ENCODE measurements at regions not wholly inside any gene's neighbourhood (a gene's known extent, or its start where the extent isn't known, plus 50 kb on each side); places are given as distances from the start of the nearest gene placed in this dataset.

- no peak overlapping the region for H3K27ac ChIP-seq (ENCODE audit: insufficient read depth in 1 of 2, low read depth in 1 of 2, low read length in 2 of 2, poor library complexity in 1 of 2, severe bottlenecking in 2 of 2)
These were observed 63.6 kb upstream of the CARD11 start for GRCh38 chr7:3107228-3107763.

GRCh38 chr7:3107889-3108570 lies 64.4 kb upstream of the CARD11 start:
- Histone ChIP-seq H3K9me3 (ENCODE audit: control extremely low read depth in 1 of 5, control insufficient read depth in 4 of 5, insufficient read depth in 2 of 5, low read depth in 1 of 5, low read length in 4 of 5) (peaks cover 0 to 5% (median 0%) of the 10 kb centered on the region in 5 experiments), H3K27me3 (replicated peaks in 2 of 5; ENCODE audit: control insufficient read depth in 4 of 5, insufficient read depth in 5 of 5, low read length in 4 of 5) (no peaks in the 10 kb centered on the region), H3K36me3 (ENCODE audit: control insufficient read depth in 4 of 4, insufficient read depth in 4 of 4, low read length in 3 of 4) (no peaks in the 10 kb centered on the region), H3K27ac (ENCODE audit: insufficient read depth in 1 of 2, low read depth in 1 of 2, low read length in 2 of 2, poor library complexity in 1 of 2, severe bottlenecking in 2 of 2) (no peak overlapping the region), H3K4me1 (ENCODE audit: control extremely low read depth in 1 of 4, control insufficient read depth in 4 of 4, insufficient read depth in 4 of 4, low read length in 3 of 4) (peaks cover 5 to 35% (median 10%) of the 10 kb centered on the region in 4 experiments), H3K4me3 (ENCODE audit: control insufficient read depth in 1 of 7, extremely low read depth in 1 of 7, insufficient read depth in 4 of 7, low read depth in 2 of 7, low read length in 6 of 7) (no peak overlapping the region)
- POLR2A ChIA-PET: no interaction called here
- CTCF ChIA-PET: interaction anchor here (0.8 kb wide), 1 partner anchor 13 kb away, joined by 3 read pairs; no protein-coding TSS in a partner anchor
- DNase-seq: no peak
- 89% methylated on average over 6 of the region's 8 CpGs for WGBS (ENCODE audit: insufficient coverage)

More at GRCh38 chr7:3107228-3107763, 63.6 kb upstream of the CARD11 start:
- H3K27me3 ChIP-seq (replicated peaks in 2 of 5; ENCODE audit: control insufficient read depth in 4 of 5, insufficient read depth in 5 of 5, low read length in 4 of 5): no peaks in the 10 kb centered on the region
- DNase-seq: no peak
- peaks cover 2 to 29% (median 5%) of the 10 kb centered on the region in 4 experiments for H3K4me1 ChIP-seq (ENCODE audit: control extremely low read depth in 1 of 4, control insufficient read depth in 4 of 4, insufficient read depth in 4 of 4, low read length in 3 of 4)
- whole genome bisulfite sequencing (ENCODE audit: insufficient coverage): 100% methylated on average over 8 of the region's 8 CpGs
- POLR2A ChIA-PET: no interaction called here
- CTCF ChIA-PET: interaction anchor here (0.8 to 1.5 kb wide), 2 partner anchors 13 to 15 kb away, joined by 3 to 4 read pairs; no protein-coding TSS in a partner anchor
- H3K4me3 ChIP-seq (ENCODE audit: control insufficient read depth in 1 of 7, extremely low read depth in 1 of 7, insufficient read depth in 4 of 7, low read depth in 2 of 7, low read length in 6 of 7): no peak overlapping the region
- no peaks in the 10 kb centered on the region for H3K36me3 ChIP-seq (ENCODE audit: control insufficient read depth in 4 of 4, insufficient read depth in 4 of 4, low read length in 3 of 4)
- peaks cover 0 to 5% (median 0%) of the 10 kb centered on the region in 5 experiments for H3K9me3 ChIP-seq (ENCODE audit: control extremely low read depth in 1 of 5, control insufficient read depth in 4 of 5, insufficient read depth in 2 of 5, low read depth in 1 of 5, low read length in 4 of 5)

- H3K4me1 ChIP-seq (ENCODE audit: control extremely low read depth in 1 of 4, control insufficient read depth in 4 of 4, insufficient read depth in 4 of 4, low read length in 3 of 4): peaks cover 5 to 35% (median 14%) of the 10 kb centered on the region in 4 experiments
- H3K36me3 ChIP-seq (ENCODE audit: control insufficient read depth in 4 of 4, insufficient read depth in 4 of 4, low read length in 3 of 4): no peaks in the 10 kb centered on the region
- DNase-seq: no peak
- H3K9me3 ChIP-seq (ENCODE audit: control extremely low read depth in 1 of 5, control insufficient read depth in 4 of 5, insufficient read depth in 2 of 5, low read depth in 1 of 5, low read length in 4 of 5): peaks cover 0 to 9% (median 4%) of the 10 kb centered on the region in 5 experiments
- ChIA-PET POLR2A (no interaction called here), CTCF (interaction anchor here (0.7 to 1.2 kb wide), 2 partner anchors 10 to 223 kb away, joined by 3 read pairs; no protein-coding TSS in a partner anchor)
- no peaks in the 10 kb centered on the region for H3K27me3 ChIP-seq (replicated peaks in 2 of 5; ENCODE audit: control insufficient read depth in 4 of 5, insufficient read depth in 5 of 5, low read length in 4 of 5)
- WGBS (ENCODE audit: insufficient coverage): 90% methylated on average over 4 of the region's 9 CpGs
- no peak overlapping the region for H3K4me3 ChIP-seq (ENCODE audit: control insufficient read depth in 1 of 7, extremely low read depth in 1 of 7, insufficient read depth in 4 of 7, low read depth in 2 of 7, low read length in 6 of 7)
- H3K27ac ChIP-seq (ENCODE audit: insufficient read depth in 1 of 2, low read depth in 1 of 2, low read length in 2 of 2, poor library complexity in 1 of 2, severe bottlenecking in 2 of 2): no peak overlapping the region
These were observed 65.7 kb upstream of the CARD11 start for GRCh38 chr7:3109311-3109915.

GRCh38 chr7:3112479-3113134 lies 68.9 kb upstream of the CARD11 start:
- Histone ChIP-seq H3K4me3 (ENCODE audit: control insufficient read depth in 1 of 7, extremely low read depth in 1 of 7, insufficient read depth in 4 of 7, low read depth in 2 of 7, low read length in 6 of 7) (no peak overlapping the region), H3K27ac (ENCODE audit: insufficient read depth in 1 of 2, low read depth in 1 of 2, low read length in 2 of 2, poor library complexity in 1 of 2, severe bottlenecking in 2 of 2) (no peak overlapping the region), H3K27me3 (replicated peaks in 2 of 5; ENCODE audit: control insufficient read depth in 4 of 5, insufficient read depth in 5 of 5, low read length in 4 of 5) (no peaks in the 10 kb centered on the region), H3K4me1 (ENCODE audit: control extremely low read depth in 1 of 4, control insufficient read depth in 4 of 4, insufficient read depth in 4 of 4, low read length in 3 of 4) (peaks cover 9 to 43% (median 34%) of the 10 kb centered on the region in 4 experiments), H3K36me3 (ENCODE audit: control insufficient read depth in 4 of 4, insufficient read depth in 4 of 4, low read length in 3 of 4) (no peaks in the 10 kb centered on the region), H3K9me3 (ENCODE audit: control extremely low read depth in 1 of 5, control insufficient read depth in 4 of 5, insufficient read depth in 2 of 5, low read depth in 1 of 5, low read length in 4 of 5) (peaks cover 0 to 9% (median 4%) of the 10 kb centered on the region in 5 experiments)
- WGBS (ENCODE audit: insufficient coverage): 4% methylated on average over 3 of the region's 5 CpGs
- CTCF ChIA-PET: interaction anchor here (0.8 to 1.2 kb wide), 4 partner anchors 9 to 43 kb away, joined by 3 to 4 read pairs (median 4); no protein-coding TSS in a partner anchor
- peak; percentile 35 to 89 (median 85) for DNase-seq
- POLR2A ChIA-PET: interaction anchor here (0.5 kb wide), 1 partner anchor 20 kb away, joined by 3 read pairs; no protein-coding TSS in a partner anchor

- POLR2A ChIA-PET: no interaction called here
- no peak for DNase-seq
- CTCF ChIA-PET: interaction anchor here (1.6 to 3.1 kb wide), 2 partner anchors 17 to 50 kb away, joined by 6 to 9 read pairs; no protein-coding TSS in a partner anchor
- peaks cover 9 to 48% (median 39%) of the 10 kb centered on the region in 4 experiments for H3K4me1 ChIP-seq (ENCODE audit: control extremely low read depth in 1 of 4, control insufficient read depth in 4 of 4, insufficient read depth in 4 of 4, low read length in 3 of 4)
- no peak overlapping the region for H3K27ac ChIP-seq (ENCODE audit: insufficient read depth in 1 of 2, low read depth in 1 of 2, low read length in 2 of 2, poor library complexity in 1 of 2, severe bottlenecking in 2 of 2)
- WGBS (ENCODE audit: insufficient coverage): 74% methylated on average over 5 of the region's 5 CpGs
- no peaks in the 10 kb centered on the region for H3K27me3 ChIP-seq (replicated peaks in 2 of 5; ENCODE audit: control insufficient read depth in 4 of 5, insufficient read depth in 5 of 5, low read length in 4 of 5)
- no peak overlapping the region for H3K4me3 ChIP-seq (ENCODE audit: control insufficient read depth in 1 of 7, extremely low read depth in 1 of 7, insufficient read depth in 4 of 7, low read depth in 2 of 7, low read length in 6 of 7)
- H3K9me3 ChIP-seq (ENCODE audit: control extremely low read depth in 1 of 5, control insufficient read depth in 4 of 5, insufficient read depth in 2 of 5, low read depth in 1 of 5, low read length in 4 of 5): peaks cover 0 to 8% (median 4%) of the 10 kb centered on the region in 5 experiments
- H3K36me3 ChIP-seq (ENCODE audit: control insufficient read depth in 4 of 4, insufficient read depth in 4 of 4, low read length in 3 of 4): no peaks in the 10 kb centered on the region
These were observed 71.2 kb upstream of the CARD11 start for GRCh38 chr7:3114917-3115316.

GRCh38 chr7:3117081-3117480 lies 73.4 kb upstream of the CARD11 start:
- Histone ChIP-seq H3K27ac (ENCODE audit: insufficient read depth in 1 of 2, low read depth in 1 of 2, low read length in 2 of 2, poor library complexity in 1 of 2, severe bottlenecking in 2 of 2) (no peak overlapping the region), H3K4me3 (ENCODE audit: control insufficient read depth in 1 of 7, extremely low read depth in 1 of 7, insufficient read depth in 4 of 7, low read depth in 2 of 7, low read length in 6 of 7) (no peak overlapping the region)
- POLR2A ChIA-PET: no interaction called here

More at GRCh38 chr7:3117081-3117480, 73.4 kb upstream of the CARD11 start:
- DNase-seq: no peak
- peaks cover 0 to 18% (median 7%) of the 10 kb centered on the region in 5 experiments for H3K9me3 ChIP-seq (ENCODE audit: control extremely low read depth in 1 of 5, control insufficient read depth in 4 of 5, insufficient read depth in 2 of 5, low read depth in 1 of 5, low read length in 4 of 5)
- no peaks in the 10 kb centered on the region for H3K27me3 ChIP-seq (replicated peaks in 2 of 5; ENCODE audit: control insufficient read depth in 4 of 5, insufficient read depth in 5 of 5, low read length in 4 of 5)
- no CpG with 5 or more reads among the region's 2 CpGs for WGBS (ENCODE audit: insufficient coverage)
- CTCF ChIA-PET: interaction anchor here (3.1 to 3.7 kb wide), 2 partner anchors 15 to 26 kb away, joined by 9 to 24 read pairs; no protein-coding TSS in a partner anchor
- peaks cover 6 to 41% (median 38%) of the 10 kb centered on the region in 4 experiments for H3K4me1 ChIP-seq (ENCODE audit: control extremely low read depth in 1 of 4, control insufficient read depth in 4 of 4, insufficient read depth in 4 of 4, low read length in 3 of 4)
- no peaks in the 10 kb centered on the region for H3K36me3 ChIP-seq (ENCODE audit: control insufficient read depth in 4 of 4, insufficient read depth in 4 of 4, low read length in 3 of 4)
